Body of pancreas (tissue), 4 donors: ENCODE measurements at regions not wholly inside any gene's neighbourhood (a gene's known extent, or its start where the extent isn't known, plus 50 kb on each side); places are given as distances from the start of the nearest gene placed in this dataset.

Experiments
- CTCF ChIP-seq, 7 experiments: fragments of 450-650 bp in 4 of 7; fragments of 200-600 bp in 3 of 7; sonication (generic) in 3 of 7; IDR thresholded peaks; one replicate each; pipeline ENCODE4 v1.5.1; 2016 to 2019; ENCODE audit warnings: antibody characterized with exemption in 7 of 7
- POLR2A ChIP-seq, 3 donors: fragments of 450-650 bp; IDR thresholded peaks; one replicate each; pipeline ENCODE4 v1.6.1; 2016; ENCODE audit warnings: antibody characterized with exemption in 3 of 3, mild to moderate bottlenecking in 2 of 3

- TF ChIP-seq POLR2A (IDR thresholded peaks at IDR 0.05) = no peak
- no peak for TF ChIP-seq CTCF (IDR thresholded peaks at IDR 0.05)
Observed at GRCh38 chr2:19150726-19151125, 207.7 kb downstream of the OSR1 start.
